PC-9 (cell line): ENCODE measurements at regions not wholly inside any gene's neighbourhood (a gene's known extent, or its start where the extent isn't known, plus 50 kb on each side); places are given as distances from the start of the nearest gene placed in this dataset.

Experiments
- BruUV-seq: library from RNA; stranded (reverse); fragments of 400-500 nt; replicated peaks from 2 replicates; lab custom pipeline; 2021; lab: Mats Ljungman, UMichigan
- CTCF ChIA-PET: fragments of 300-600 bp; sonication (Branson Sonifier 250); formaldehyde crosslinking; loops from one replicate; lab custom pipeline; 2022; ENCODE audit warnings: antibody characterized with exemption; lab: Charles Lee
- POLR2A ChIA-PET: fragments of 300-600 bp; sonication (Branson Sonifier 250); formaldehyde crosslinking; loops from one replicate; lab custom pipeline; 2022; ENCODE audit warnings: antibody characterized with exemption; ENCODE audit not compliant: unreplicated experiment; lab: Charles Lee
- DNase-seq, 2 experiments: peaks; one replicate each; pipeline versions ENCODE4 v3.0.0 to v3.0.0-alpha.2; 2015 to 2022; ENCODE audit warnings: mixed read lengths in 1 of 2
- H2AFZ ChIP-seq: fragments of 200-600 bp; sonication (generic); 2 replicates; pipeline ENCODE4 v1.8.1; 2017; ENCODE audit warnings: antibody characterized with exemption
- H3F3A ChIP-seq: fragments of 200-600 bp; sonication (generic); 2 replicates; pipeline ENCODE4 v1.8.1; 2017; ENCODE audit warnings: antibody characterized with exemption, mild to moderate bottlenecking, low read depth; ENCODE audit not compliant: insufficient read depth
- H3K27ac ChIP-seq: fragments of 200-600 bp; sonication (generic); 2 replicates; pipeline ENCODE4 v1.6.1; 2016; ENCODE audit warnings: mixed run types
- H3K27me3 ChIP-seq: fragments of 200-600 bp; sonication (generic); 2 replicates; pipeline ENCODE4 v1.6.1; 2016; ENCODE audit warnings: low read depth, mixed run types; ENCODE audit not compliant: insufficient read depth
- H3K36me3 ChIP-seq: fragments of 200-600 bp; sonication (generic); 2 replicates; pipeline ENCODE4 v1.6.1; 2016; ENCODE audit warnings: low read depth, mixed run types
- H3K4me1 ChIP-seq: fragments of 200-600 bp; sonication (generic); replicated peaks from 2 replicates; pipeline ENCODE4 v1.6.1; 2016; ENCODE audit warnings: mixed run types; ENCODE audit not compliant: insufficient read depth
- H3K4me2 ChIP-seq: fragments of 200-600 bp; sonication (generic); 2 replicates; pipeline ENCODE4 v1.6.1; 2017; ENCODE audit warnings: mixed run types
- H3K4me3 ChIP-seq: fragments of 200-600 bp; sonication (generic); 2 replicates; pipeline ENCODE4 v1.6.1; 2016; ENCODE audit warnings: mixed run types
- H3K79me2 ChIP-seq: fragments of 200-600 bp; sonication (generic); 2 replicates; pipeline ENCODE4 v1.6.1; 2017; ENCODE audit warnings: low read depth, mixed run types
- H3K9me2 ChIP-seq: fragments of 200-600 bp; sonication (generic); 2 replicates; pipeline ENCODE4 v1.8.1; 2017; ENCODE audit warnings: mild to moderate bottlenecking; ENCODE audit not compliant: insufficient read depth
- H3K9me3 ChIP-seq: fragments of 200-600 bp; sonication (generic); 2 replicates; pipeline ENCODE4 v1.8.1; 2016; ENCODE audit warnings: low read depth; ENCODE audit not compliant: insufficient read depth
- H4K20me1 ChIP-seq: fragments of 200-600 bp; sonication (generic); 2 replicates; pipeline ENCODE4 v1.8.1; 2017; ENCODE audit not compliant: insufficient read depth
- CTCF ChIP-seq: fragments of 200-600 bp; sonication (generic); conservative IDR thresholded peaks from 2 replicates; pipeline ENCODE4 v1.6.1; 2017; ENCODE audit warnings: mixed run types, antibody characterized with exemption, mild to moderate bottlenecking, moderate library complexity
- EZH2 ChIP-seq: fragments of 200-600 bp; sonication (generic); IDR thresholded peaks from 2 replicates; pipeline ENCODE4 v1.8.0; 2017; ENCODE audit warnings: antibody characterized with exemption, low read depth
- intact Hi-C: fragments of 100-400 bp; cut with micrococcal nuclease; formaldehyde crosslinking; loops from one replicate; pipeline ENCODE4 v1.10.0; 2022; ENCODE audit not compliant: unreplicated experiment

DNA sequence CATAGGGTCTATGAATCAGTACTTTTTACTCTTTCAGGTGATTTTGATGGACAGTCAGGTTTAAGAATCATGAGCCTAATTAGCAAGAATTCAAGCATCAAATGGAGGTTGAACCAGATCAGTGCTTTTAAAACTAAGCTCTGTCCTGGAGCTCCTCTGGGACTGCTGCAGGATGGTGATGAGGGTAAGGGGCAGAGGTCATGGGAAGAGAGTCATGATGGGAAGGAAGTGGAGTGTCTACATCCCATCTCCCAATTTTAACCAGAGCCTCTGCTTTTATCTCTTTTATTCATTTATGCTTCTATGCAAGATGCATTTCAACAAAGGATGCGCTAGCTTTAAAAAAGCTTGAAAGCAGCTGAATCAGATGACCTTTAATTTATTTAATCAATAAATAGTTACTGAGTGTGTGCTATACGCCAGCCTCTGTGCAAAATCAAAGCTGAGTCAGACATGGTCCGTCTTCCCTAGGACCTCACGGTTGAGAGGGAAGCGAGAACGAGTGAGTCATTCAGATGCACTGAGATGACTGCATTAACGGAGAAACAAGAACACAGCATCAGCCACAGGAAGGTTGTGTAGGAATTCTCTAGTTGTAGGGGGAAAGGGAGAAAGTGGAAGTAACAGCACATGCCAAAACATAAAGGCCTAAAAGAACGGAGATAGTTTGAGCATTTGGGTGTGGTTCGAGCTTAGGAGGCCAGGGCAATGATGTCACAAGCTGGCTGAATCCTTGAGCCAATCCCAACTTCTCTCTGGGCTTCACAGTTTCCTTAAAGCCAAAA is 441.6 kb upstream of the BRINP1 start:
- no peak overlapping the region for H2AFZ ChIP-seq
- BruUV-seq: no TSS peak
- intact Hi-C loops: no loop called here
- H3K27ac ChIP-seq: no peak overlapping the region
- TF ChIP-seq EZH2 (no peak), CTCF (no peak)
- no peaks in the 10 kb centered on the region for H3K27me3 ChIP-seq
- ChIA-PET CTCF (no interaction called here), POLR2A (no interaction called here)
- H3K4me2 ChIP-seq: no peak overlapping the region
- no peaks in the 10 kb centered on the region for H3F3A ChIP-seq
- no peaks in the 10 kb centered on the region for H3K36me3 ChIP-seq
- DNase-seq: no peak
- H3K79me2 ChIP-seq: no peaks in the 10 kb centered on the region
- no peaks in the 10 kb centered on the region for H3K4me1 ChIP-seq
- H3K4me3 ChIP-seq: no peak overlapping the region
- H3K9me2 ChIP-seq: no peaks in the 10 kb centered on the region
- no peaks in the 10 kb centered on the region for H3K9me3 ChIP-seq
- H4K20me1 ChIP-seq: no peaks in the 10 kb centered on the region

GRCh38 chr9:119803679-119804078 is 434.4 kb upstream of the BRINP1 start:
- H4K20me1 ChIP-seq: no peaks in the 10 kb centered on the region
- POLR2A ChIA-PET: no interaction called here
- H3K36me3 ChIP-seq: no peaks in the 10 kb centered on the region
- BruUV-seq: no TSS peak
- intact Hi-C loops: no loop called here
- no peak overlapping the region for H3K27ac ChIP-seq
- no peaks in the 10 kb centered on the region for H3K27me3 ChIP-seq
- no peaks in the 10 kb centered on the region for H3F3A ChIP-seq
- no peak overlapping the region for H3K4me2 ChIP-seq
- H3K9me2 ChIP-seq: no peaks in the 10 kb centered on the region
- DNase-seq: no peak
- no peak for TF ChIP-seq CTCF
- no peak for TF ChIP-seq EZH2
- H3K79me2 ChIP-seq: no peaks in the 10 kb centered on the region
- H3K4me1 ChIP-seq: no peaks in the 10 kb centered on the region
- no peak overlapping the region for H2AFZ ChIP-seq
- no peak overlapping the region for H3K4me3 ChIP-seq
- no peaks in the 10 kb centered on the region for H3K9me3 ChIP-seq
- CTCF ChIA-PET: no interaction called here

DNA sequence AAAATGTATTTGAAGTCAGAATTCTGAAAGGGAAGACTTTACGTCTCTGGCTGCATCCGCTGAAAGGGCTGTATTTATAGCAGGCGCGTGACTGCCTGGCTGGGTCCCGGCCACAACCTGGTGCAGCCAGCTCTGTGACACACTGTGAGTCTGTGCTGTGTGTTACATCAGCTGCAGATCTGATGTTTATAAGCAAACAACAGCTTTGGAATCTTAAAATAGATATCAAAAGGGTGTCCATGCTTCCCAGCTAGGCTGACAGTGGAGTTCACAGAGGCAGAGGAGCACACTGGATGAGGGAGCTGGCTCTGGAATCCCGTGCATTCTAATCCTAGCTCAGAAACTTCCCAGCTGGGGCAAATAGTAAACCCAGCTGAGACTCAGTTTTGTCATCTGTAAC is 433.4 kb upstream of the BRINP1 start:
- TF ChIP-seq EZH2: no peak
- TF ChIP-seq CTCF: no peak
- no peak overlapping the region for H3K27ac ChIP-seq
- no peaks in the 10 kb centered on the region for H3K79me2 ChIP-seq
- no peak overlapping the region for H2AFZ ChIP-seq
- no peaks in the 10 kb centered on the region for H3K9me2 ChIP-seq
- CTCF ChIA-PET: no interaction called here
- no TSS peak for BruUV-seq
- H3K36me3 ChIP-seq: no peaks in the 10 kb centered on the region
- POLR2A ChIA-PET: no interaction called here
- H3K9me3 ChIP-seq: no peaks in the 10 kb centered on the region
- no peak overlapping the region for H3K4me3 ChIP-seq
- no peaks in the 10 kb centered on the region for H3F3A ChIP-seq
- no peak for DNase-seq
- intact Hi-C loops: no loop called here
- H3K4me2 ChIP-seq: no peak overlapping the region
- H3K4me1 ChIP-seq: no peaks in the 10 kb centered on the region
- no peaks in the 10 kb centered on the region for H4K20me1 ChIP-seq
- no peaks in the 10 kb centered on the region for H3K27me3 ChIP-seq
